HG02610 (cell line): ENCODE measurements at regions not wholly inside any gene's neighbourhood (a gene's known extent, or its start where the extent isn't known, plus 50 kb on each side); places are given as distances from the start of the nearest gene placed in this dataset.

Experiments used
- ATAC-seq: cut with Tn5 transposase; IDR thresholded peaks from one replicate; pipeline ENCODE4 v1.9.1; 2021; ENCODE audit warnings: mild to moderate bottlenecking, moderate library complexity; ENCODE audit not compliant: unreplicated experiment

DNA sequence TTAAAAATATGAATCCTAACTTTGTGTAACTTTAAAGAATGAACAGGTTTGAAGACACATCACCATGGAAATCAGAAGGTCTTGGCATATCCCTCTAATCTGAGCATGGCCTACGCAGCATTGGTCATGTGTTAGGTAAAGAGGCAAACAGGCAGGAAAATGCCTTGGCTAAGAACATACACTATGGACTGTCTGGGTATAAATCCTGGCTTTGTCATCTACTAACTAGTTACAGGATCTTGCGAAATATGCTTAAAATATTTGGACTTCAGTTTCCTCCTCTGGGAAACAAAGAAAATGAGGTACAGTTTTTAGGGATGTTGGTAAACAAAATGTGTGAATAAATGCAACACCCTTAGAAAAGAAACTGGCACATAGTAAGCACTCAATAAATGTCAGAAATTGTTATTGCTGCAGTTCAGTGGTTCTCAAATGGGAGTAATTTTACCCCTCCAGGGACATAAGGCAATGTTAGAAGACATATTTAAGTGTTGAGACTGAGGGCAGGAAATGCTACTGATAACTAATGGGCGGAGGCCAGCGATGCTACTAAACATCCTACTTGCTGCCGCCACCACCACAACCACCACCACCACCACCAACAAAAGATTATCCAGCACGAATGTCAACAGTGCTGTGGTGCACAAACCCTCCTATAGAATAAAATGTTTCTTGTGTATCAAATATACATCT is 770.8 kb upstream of the SOX9 start:
- no peak for ATAC-seq

DNA sequence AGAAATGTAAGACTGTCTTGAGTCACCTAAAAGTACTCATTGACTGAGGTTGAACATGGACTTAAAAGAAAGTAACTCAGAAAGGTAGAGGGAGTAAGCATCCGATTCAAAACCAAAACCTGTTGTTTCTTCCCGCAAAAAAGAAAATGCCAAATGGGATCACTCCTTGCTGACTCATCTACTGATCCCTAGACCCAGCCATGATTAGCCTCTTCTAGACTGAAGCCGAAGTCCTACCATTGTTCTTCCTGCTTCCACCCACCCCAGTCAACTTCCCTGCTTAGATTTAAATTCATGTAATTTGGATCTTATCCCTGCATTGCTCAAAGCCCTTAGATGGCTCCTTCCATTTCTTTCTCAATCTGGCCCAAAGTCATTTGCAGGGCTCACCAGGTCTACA is 760.5 kb upstream of the SOX9 start:
- ATAC-seq = no peak

DNA sequence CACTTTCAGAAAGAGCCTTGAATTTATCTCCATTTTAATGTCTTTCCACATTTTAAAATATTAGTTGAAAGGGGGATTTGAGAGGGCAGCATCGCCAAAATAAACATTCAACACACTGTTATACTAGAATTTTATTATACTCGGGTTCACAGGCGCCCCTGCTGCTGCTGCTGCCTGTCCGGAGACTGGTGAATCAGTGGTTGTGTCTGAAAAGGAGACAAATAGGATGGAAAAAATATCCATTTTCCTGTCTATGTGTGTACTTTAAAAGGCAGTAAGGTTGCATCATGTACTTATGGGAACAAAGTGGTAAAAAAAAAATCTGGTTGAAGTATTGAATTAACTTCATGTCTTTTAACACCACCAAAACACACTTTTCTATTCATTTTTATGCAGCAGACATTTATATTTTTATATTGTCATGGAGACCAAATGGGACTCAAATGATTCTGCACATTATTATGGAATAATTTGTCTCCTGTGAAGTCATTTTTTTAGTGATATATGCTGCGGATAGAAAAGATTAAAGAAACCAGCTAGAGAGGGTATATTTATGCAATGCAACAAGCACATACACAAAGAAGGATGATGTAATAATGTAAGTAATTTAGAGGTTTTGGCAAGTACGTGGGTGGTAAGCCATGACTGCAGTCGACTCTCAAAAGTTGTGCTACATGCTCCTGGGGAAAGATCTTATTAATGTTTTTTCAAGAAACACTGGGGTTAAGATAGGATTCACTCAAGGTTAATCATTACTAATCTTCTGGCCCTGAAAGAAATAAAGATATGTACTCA is 759.0 kb upstream of the SOX9 start:
- no peak for ATAC-seq

- no peak for ATAC-seq
These were observed 757.2 kb upstream of the SOX9 start for GRCh38 chr17:71363661-71364060.

DNA sequence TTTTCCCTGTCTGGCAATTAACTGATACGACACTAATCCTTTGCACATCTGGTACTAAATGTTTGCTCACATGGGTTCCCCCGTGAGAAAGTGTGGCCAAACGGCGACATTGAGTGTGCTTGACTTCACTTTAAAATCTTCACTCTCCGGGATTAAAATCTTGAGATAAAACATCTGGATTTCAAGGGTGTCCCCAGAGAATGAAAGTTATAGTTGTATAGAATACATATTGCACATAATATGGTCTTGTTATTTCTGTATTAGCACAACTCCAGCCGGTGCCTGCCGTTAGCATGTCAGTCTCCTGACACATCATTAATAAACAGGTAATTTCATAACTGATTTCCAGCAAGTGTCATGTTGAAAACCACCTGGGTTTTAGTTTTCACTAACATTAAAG is 749.0 kb upstream of the SOX9 start:
- ATAC-seq = no peak

DNA sequence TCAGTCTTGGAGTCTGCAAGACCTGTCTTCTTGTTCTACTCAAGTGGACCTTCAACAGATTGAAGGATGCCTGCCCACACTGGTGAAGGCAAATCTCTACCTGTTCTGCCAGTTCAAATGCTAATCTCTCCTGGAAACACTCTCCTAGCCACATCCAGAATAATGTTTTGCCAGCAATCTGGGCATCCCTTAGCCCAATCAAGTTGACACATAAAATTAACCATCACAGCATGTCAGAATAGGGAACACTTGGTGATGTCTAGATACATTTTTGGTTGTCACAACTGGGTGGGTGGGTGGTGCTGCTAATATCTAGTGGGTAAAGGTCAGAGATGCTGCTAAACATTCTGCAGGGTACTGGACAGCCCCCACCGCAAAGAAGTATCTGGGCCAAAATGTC is 744.9 kb upstream of the SOX9 start:
- no peak for ATAC-seq

DNA sequence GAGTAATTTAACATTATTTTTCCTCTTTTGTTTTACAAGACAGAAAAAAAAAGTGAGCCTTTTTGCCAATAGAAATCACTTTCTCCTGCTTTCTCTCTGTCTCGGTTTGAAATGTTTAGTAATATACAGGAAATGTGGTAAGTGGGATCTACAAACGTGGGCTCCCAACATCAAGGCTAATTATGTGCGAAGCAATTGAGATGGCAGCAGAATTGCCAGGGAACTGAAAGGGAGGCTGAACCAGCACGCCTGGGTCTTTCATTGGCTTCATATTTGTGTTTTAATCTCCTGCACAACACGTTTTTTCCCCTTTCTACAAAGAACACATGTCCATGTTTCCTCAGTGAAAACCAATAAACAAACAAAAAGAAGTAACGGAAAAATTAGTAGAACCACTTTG is 743.9 kb upstream of the SOX9 start:
- no peak for ATAC-seq

DNA sequence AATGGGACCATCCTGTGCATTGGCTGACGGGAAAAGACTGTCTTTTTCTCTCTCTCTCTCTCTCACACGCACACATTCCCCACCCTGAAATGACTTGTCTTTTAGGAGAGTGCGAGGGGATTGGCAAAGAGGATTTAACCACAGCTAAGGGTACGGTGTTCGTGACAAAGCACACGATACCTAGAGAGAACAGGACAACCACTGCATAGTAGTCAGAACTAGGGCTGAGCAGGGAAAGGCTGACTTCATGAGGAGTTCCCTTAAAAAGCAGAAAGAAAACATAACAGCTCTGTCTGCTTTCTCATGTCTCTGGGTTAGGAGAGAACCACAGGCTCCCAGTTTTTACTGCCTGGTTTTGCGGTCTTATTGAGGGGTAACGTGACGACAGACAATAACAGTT is 742.8 kb upstream of the SOX9 start:
- ATAC-seq = no peak

DNA sequence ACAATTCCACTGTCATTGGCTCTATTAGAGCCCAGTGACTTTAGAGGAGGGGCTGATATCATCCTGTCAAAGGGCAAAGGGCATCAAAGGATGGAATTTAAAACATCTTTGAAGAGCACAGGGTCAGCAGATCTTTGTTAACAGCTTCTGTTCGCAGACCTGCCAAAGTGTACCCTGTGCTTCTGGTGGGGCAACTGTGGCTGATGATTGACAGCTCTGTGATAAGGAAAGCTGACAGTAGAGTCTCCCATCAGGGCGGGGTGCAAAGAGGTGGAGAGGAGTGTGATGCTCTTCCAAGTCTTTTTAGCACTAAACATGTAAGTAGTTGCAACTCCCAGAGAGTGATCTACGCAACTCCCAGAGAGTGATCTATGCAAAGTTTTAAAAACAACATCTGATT is 742.1 kb upstream of the SOX9 start:
- no peak for ATAC-seq

DNA sequence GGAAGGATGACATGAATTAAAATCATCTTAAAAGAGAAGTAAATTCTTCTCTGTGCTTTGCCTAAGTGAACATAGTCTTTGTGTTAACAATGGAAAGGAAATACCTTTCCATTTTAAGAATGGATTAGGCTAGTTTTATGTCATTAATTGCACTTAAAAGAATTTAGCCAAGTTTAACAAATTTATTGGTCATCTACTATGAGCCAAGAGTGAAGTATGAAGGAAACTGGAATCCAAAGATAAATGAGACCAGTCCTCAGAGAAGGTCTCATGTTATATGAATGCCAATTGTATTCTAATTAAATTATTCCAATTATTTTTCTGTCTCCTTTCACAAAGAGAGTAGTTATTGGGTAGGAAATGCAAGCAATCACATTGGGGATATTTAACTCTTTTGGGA is 741.3 kb upstream of the SOX9 start:
- no peak for ATAC-seq

DNA sequence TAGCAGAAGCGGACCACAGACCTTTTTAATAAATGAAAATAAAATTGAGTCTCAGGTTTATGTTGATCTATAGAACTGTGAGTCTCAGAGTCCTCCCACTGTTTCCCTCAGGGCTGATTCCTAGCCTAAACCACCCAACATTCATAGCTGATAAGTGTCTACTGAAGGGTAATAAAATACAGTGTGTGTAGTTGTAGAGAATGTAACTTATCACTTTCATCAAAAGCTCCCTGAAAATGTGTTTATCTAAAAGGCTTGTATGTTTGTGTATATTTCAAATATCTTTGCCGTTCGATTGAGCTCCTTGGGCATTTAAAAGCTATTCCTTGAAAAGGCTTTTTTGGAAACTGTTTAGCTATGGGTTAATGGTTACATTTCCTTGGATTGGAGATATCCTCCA is 740.3 kb upstream of the SOX9 start:
- no peak for ATAC-seq

GRCh38 chr17:71380936-71381335 is 739.9 kb upstream of the SOX9 start:
- ATAC-seq = no peak

DNA sequence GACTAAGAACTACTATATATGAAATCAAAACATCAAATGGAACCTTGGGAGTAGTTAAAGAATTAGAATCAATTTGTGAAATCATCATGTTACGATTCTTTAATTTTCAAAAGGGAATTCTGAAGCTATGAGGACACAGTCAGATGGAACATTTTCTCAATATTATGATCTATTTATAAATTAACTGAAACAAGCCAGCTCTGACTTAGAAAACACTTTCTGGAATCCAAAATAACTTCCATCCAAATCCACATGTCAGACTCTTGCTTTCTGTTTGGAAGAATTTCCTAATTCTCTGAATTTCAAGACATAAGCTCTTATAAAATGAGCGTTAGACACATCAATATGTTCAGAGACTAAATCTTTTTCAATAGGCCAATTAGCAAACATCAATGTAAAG is 737.7 kb upstream of the SOX9 start:
- ATAC-seq = no peak

DNA sequence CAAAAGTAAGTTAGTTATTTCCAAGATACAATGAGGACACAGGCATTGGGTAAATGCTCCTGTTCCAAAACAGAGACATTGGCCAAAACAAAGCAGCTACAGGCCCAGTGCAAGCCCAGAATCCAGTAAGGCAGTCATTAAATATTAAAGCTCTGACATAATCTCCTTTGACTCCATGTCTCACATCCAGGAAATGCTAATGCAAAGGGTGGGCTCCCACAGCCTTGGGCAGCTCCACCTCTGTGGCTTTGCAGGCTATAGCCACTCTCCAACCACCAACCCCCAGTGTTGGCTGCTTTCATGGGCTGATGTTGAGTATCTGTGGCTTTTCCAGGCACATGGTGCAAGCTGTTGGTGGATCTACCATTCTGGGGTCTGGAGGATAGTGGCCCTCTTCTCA is 733.4 kb upstream of the SOX9 start:
- no peak for ATAC-seq

DNA sequence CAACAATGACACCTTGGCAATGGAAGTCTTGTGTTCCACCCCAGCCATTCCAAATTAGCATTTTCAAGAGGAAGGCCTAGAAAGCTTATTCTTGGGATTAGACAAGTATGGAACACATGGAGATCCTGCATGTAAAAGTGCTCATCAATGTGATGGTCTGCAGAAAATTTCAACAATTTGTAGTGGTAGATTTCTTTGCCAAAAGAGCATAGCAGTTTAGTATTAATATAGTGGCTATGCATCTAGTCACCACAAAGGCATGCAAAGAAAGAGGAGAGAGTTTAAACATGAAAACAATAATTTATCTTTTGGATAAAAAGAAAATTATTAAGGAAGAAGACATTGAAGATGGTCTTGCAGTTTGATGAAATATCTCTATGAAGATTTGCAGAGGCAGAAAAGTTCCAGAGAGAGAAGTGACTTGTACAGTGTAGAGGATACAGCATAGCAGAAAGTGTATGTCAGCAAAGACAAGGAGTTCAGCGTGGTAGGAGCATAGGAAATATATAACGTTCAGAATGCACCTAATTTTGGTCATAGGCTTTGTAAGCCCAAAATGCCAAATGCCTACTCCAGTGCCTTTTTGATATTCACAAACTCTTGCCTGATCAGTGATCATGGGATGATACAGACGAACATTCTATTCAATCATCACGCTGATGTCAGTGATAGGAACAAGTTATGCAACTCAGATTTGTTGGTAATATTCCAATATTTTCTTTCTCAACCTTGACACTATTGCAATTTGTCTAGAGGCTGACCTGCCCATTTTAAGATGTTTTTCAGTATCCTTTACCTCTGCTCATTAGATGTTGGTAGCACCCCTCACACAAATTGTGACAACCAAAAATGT is 727.9 kb upstream of the SOX9 start:
- no peak for ATAC-seq

- ATAC-seq = no peak
These were observed 724.9 kb upstream of the SOX9 start for GRCh38 chr17:71395901-71396300.

DNA sequence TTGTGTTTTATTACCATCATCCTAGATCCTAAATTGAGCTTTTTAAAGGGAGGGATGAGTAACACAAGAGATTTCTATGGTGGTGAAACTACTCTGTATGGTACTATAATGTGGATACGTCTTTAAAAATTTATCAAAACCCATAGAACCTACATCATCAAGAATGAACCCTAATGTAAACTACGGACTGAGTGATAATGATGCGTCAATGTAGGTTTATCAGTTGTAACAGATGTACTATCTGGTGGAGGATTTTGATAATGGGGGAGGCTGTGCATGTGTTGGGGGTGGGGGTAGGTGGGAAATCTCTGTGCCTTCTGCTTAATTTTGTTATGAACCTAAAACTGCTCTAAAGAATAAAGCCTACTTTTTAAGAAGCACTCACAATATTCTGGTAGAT is 724.1 kb upstream of the SOX9 start:
- ATAC-seq = no peak

GRCh38 chr17:71398025-71398424 is 722.8 kb upstream of the SOX9 start:
- ATAC-seq = no peak

GRCh38 chr17:71398800-71399219 is 722.0 kb upstream of the SOX9 start:
- no peak for ATAC-seq

DNA sequence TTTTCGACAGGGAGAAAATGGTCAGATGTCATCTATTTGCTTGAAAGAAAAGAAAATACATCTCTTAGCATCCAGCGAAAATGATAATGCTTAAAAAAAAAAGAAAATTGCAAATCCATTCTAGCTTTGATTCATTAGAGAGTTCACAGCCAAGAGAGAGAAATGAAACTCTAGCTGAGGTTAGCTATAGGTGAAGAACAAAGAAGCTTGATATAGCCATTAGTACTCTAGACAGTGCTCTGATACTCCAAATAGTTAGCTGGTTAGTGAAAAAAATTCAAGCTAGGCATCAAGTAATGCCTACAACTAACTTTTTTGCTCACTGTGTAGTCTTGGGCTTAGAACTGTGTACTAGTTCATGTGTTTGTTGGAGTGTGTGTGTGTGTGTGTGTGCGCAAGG is 721.6 kb upstream of the SOX9 start:
- ATAC-seq = no peak

GRCh38 chr17:71399649-71400048 is 721.2 kb upstream of the SOX9 start:
- ATAC-seq = no peak

- no peak for ATAC-seq
These were observed 718.8 kb upstream of the SOX9 start for GRCh38 chr17:71402007-71402406.
